ENCODE measurements at regions not wholly inside any gene's neighbourhood (a gene's known extent, or its start where the extent isn't known, plus 50 kb on each side); places are given as distances from the start of the nearest gene placed in this dataset.

GRCh38 chr11:45337583-45338360 lies 51.6 kb upstream of the SYT13 start:
- Histone ChIP-seq H3K27me3 (ENCODE audit: control insufficient read depth in 4 of 4, insufficient read depth in 4 of 4, low read length in 3 of 4) (peaks cover 0 to 3% (median 0%) of the 10 kb centered on the region in 4 donors), H3K4me3 (ENCODE audit: low read depth in 1 of 3, low read length in 3 of 3) (no peak overlapping the region), H3K27ac (ENCODE audit: low read depth in 1 of 2, low read length in 2 of 2) (no peak overlapping the region), H3K9ac (ENCODE audit: low read depth in 1 of 2, low read length in 2 of 2) (no peak overlapping the region), H3K36me3 (ENCODE audit: control insufficient read depth in 4 of 4, insufficient read depth in 3 of 4, low read depth in 1 of 4, low read length in 3 of 4) (no peaks in the 10 kb centered on the region), H3K9me3 (ENCODE audit: control insufficient read depth in 4 of 4, low read length in 3 of 4) (no peaks in the 10 kb centered on the region), H3K4me1 (ENCODE audit: control insufficient read depth in 4 of 4, insufficient read depth in 4 of 4, low read length in 3 of 4) (peaks cover 0 to 8% (median 3%) of the 10 kb centered on the region in 4 donors)
- DNase-seq (ENCODE audit: low spot score): no peak
- TF ChIP-seq, protein P1, sequence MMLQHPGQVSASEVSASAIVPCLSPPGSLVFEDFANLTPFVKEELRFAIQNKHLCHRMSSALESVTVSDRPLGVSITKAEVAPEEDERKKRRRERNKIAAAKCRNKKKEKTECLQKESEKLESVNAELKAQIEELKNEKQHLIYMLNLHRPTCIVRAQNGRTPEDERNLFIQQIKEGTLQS (IDR thresholded peaks at IDR 0.05): no peak
- no peak for TF ChIP-seq EGR1 (IDR thresholded peaks at IDR 0.05; ENCODE audit: low read depth in 2 of 2)
- no peak for TF ChIP-seq RXRA (IDR thresholded peaks at IDR 0.05)
- TF ChIP-seq NR2F2 (IDR thresholded peaks at IDR 0.05): no peak
- TF ChIP-seq TAF1 (conservative IDR thresholded peaks at IDR 0.05): no peak
- no peak for TF ChIP-seq GABPA (IDR thresholded peaks at IDR 0.05 in 1 of 2, conservative IDR thresholded peaks at IDR 0.05 in 1 of 2)
- TF ChIP-seq, protein P2, sequence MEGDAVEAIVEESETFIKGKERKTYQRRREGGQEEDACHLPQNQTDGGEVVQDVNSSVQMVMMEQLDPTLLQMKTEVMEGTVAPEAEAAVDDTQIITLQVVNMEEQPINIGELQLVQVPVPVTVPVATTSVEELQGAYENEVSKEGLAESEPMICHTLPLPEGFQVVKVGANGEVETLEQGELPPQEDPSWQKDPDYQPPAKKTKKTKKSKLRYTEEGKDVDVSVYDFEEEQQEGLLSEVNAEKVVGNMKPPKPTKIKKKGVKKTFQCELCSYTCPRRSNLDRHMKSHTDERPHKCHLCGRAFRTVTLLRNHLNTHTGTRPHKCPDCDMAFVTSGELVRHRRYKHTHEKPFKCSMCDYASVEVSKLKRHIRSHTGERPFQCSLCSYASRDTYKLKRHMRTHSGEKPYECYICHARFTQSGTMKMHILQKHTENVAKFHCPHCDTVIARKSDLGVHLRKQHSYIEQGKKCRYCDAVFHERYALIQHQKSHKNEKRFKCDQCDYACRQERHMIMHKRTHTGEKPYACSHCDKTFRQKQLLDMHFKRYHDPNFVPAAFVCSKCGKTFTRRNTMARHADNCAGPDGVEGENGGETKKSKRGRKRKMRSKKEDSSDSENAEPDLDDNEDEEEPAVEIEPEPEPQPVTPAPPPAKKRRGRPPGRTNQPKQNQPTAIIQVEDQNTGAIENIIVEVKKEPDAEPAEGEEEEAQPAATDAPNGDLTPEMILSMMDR (IDR thresholded peaks at IDR 0.05; ENCODE audit: low read depth, low read length, missing input control): no peak
- TF ChIP-seq HNF4G (IDR thresholded peaks at IDR 0.05): no peak
- no peak for TF ChIP-seq RAD21 (IDR thresholded peaks at IDR 0.05)
- WGBS: 94% methylated on average over 10 of the region's 10 CpGs

DNA sequence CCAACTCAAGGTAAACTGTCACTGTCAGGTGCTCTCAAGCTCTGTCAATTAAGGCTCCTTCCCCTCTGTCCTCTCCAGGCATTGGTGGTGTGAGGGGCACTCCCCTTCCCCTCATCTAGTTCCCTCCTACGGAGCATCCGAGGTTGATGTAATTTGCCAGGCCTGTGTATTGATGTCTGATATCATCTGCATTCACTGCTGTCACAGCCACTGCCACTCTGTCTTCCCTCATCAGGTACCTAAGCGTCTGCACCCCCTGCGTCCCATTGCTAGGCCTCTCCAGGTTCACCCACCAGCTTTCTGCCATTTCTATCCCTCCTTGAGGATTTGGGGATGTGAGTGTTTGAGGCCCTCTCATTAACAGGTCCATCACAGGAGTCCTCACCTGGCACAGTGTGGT lies 50.0 kb upstream of the SYT13 start:
- no peak overlapping the region for H3K9ac ChIP-seq (ENCODE audit: low read depth in 1 of 2, low read length in 2 of 2)
- no peak overlapping the region for H3K27ac ChIP-seq (ENCODE audit: low read depth in 1 of 2, low read length in 2 of 2)
- no peak for DNase-seq (ENCODE audit: low spot score)
- TF ChIP-seq TAF1 (conservative IDR thresholded peaks at IDR 0.05): no peak
- no peak for TF ChIP-seq HNF4G (IDR thresholded peaks at IDR 0.05)
- no peak for TF ChIP-seq REST (IDR thresholded peaks at IDR 0.05)
- TF ChIP-seq HNF4A (conservative IDR thresholded peaks at IDR 0.05): no peak
- no peak for TF ChIP-seq SP1 (IDR thresholded peaks at IDR 0.05)
- TF ChIP-seq, protein P3, sequence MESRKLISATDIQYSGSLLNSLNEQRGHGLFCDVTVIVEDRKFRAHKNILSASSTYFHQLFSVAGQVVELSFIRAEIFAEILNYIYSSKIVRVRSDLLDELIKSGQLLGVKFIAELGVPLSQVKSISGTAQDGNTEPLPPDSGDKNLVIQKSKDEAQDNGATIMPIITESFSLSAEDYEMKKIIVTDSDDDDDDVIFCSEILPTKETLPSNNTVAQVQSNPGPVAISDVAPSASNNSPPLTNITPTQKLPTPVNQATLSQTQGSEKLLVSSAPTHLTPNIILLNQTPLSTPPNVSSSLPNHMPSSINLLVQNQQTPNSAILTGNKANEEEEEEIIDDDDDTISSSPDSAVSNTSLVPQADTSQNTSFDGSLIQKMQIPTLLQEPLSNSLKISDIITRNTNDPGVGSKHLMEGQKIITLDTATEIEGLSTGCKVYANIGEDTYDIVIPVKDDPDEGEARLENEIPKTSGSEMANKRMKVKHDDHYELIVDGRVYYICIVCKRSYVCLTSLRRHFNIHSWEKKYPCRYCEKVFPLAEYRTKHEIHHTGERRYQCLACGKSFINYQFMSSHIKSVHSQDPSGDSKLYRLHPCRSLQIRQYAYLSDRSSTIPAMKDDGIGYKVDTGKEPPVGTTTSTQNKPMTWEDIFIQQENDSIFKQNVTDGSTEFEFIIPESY (IDR thresholded peaks at IDR 0.05): no peak
- no peak for TF ChIP-seq EGR1 (IDR thresholded peaks at IDR 0.05; ENCODE audit: low read depth in 2 of 2)
- no peak for TF ChIP-seq YY1 (IDR thresholded peaks at IDR 0.05)
- TF ChIP-seq RXRA (IDR thresholded peaks at IDR 0.05): no peak
- TF ChIP-seq JUND (IDR thresholded peaks at IDR 0.05): no peak
- TF ChIP-seq MAX (IDR thresholded peaks at IDR 0.05): no peak
- TF ChIP-seq GABPA (IDR thresholded peaks at IDR 0.05 in 1 of 2, conservative IDR thresholded peaks at IDR 0.05 in 1 of 2): no peak
- H3K27me3 ChIP-seq (ENCODE audit: control insufficient read depth in 4 of 4, insufficient read depth in 4 of 4, low read length in 3 of 4): peaks cover 0 to 3% (median 0%) of the 10 kb centered on the region in 4 donors
- no peaks in the 10 kb centered on the region for H3K9me3 ChIP-seq (ENCODE audit: control insufficient read depth in 4 of 4, low read length in 3 of 4)
- H3K36me3 ChIP-seq (ENCODE audit: control insufficient read depth in 4 of 4, insufficient read depth in 3 of 4, low read depth in 1 of 4, low read length in 3 of 4): no peaks in the 10 kb centered on the region
- no peak overlapping the region for H3K4me3 ChIP-seq (ENCODE audit: low read depth in 1 of 3, low read length in 3 of 3)
- WGBS: 94% methylated on average over 4 of the region's 4 CpGs
- H3K4me1 ChIP-seq (ENCODE audit: control insufficient read depth in 4 of 4, insufficient read depth in 4 of 4, low read length in 3 of 4): peaks cover 0 to 8% (median 3%) of the 10 kb centered on the region in 4 donors

All from liver (tissue), 8 donors.